H9 (cell line): ENCODE measurements at regions not wholly inside any gene's neighbourhood (a gene's known extent, or its start where the extent isn't known, plus 50 kb on each side); places are given as distances from the start of the nearest gene placed in this dataset.
A peak's percentile ranks its signal among the peaks of the same experiment; 100 is the strongest.

Source experiments
- DNase-seq: peaks from one replicate; pipeline ENCODE4 v3.0.0-alpha.2; 2017
- H2AFZ ChIP-seq: one replicate; pipeline ENCODE4 v1.6.1; 2013; ENCODE audit warnings: mild to moderate bottlenecking, low read length, control low read depth, moderate library complexity
- H2AK5ac ChIP-seq: 2 replicates; pipeline ENCODE4 v1.6.1; 2013; ENCODE audit warnings: low read length, control low read depth, mixed read lengths; ENCODE audit not compliant: insufficient read length
- H2BK120ac ChIP-seq: one replicate; pipeline ENCODE4 v1.6.1; 2013; ENCODE audit warnings: low read depth, mild to moderate bottlenecking, low read length, control low read depth, inconsistent platforms; ENCODE audit not compliant: poor library complexity, severe bottlenecking
- H2BK12ac ChIP-seq: 2 replicates; pipeline ENCODE4 v1.6.1; 2013; ENCODE audit warnings: low read length, control low read depth, mixed read lengths, low read depth; ENCODE audit not compliant: insufficient read length
- H2BK15ac ChIP-seq: 2 replicates; pipeline ENCODE4 v1.6.1; 2013; ENCODE audit warnings: low read depth, low read length, control low read depth
- H2BK20ac ChIP-seq: one replicate; pipeline ENCODE4 v1.6.1; 2013; ENCODE audit warnings: low read depth, mild to moderate bottlenecking, low read length, control low read depth, inconsistent platforms; ENCODE audit not compliant: poor library complexity, severe bottlenecking
- H2BK5ac ChIP-seq: 2 replicates; pipeline ENCODE4 v1.6.1; 2013; ENCODE audit warnings: low read length, control low read depth, mixed read lengths; ENCODE audit not compliant: insufficient read length
- H3K14ac ChIP-seq: 2 replicates; pipeline ENCODE4 v1.6.1; 2013; ENCODE audit warnings: low read length, control low read depth; ENCODE audit not compliant: insufficient read depth
- H3K18ac ChIP-seq: 2 replicates; pipeline ENCODE4 v1.6.1; 2013; ENCODE audit warnings: low read depth, mild to moderate bottlenecking, mixed read lengths, low read length, control low read depth; ENCODE audit not compliant: insufficient read length
- H3K23ac ChIP-seq: 2 replicates; pipeline ENCODE4 v1.6.1; 2013; ENCODE audit warnings: low read length, control low read depth, mixed read lengths, low read depth; ENCODE audit not compliant: insufficient read length
- H3K23me2 ChIP-seq: 2 replicates; pipeline ENCODE4 v1.6.1; 2013; ENCODE audit warnings: low read depth, mild to moderate bottlenecking, mixed read lengths, low read length, control low read depth; ENCODE audit not compliant: insufficient read length, poor library complexity, severe bottlenecking
- H3K27ac ChIP-seq: 2 replicates; pipeline ENCODE4 v1.5.1; 2013; ENCODE audit warnings: low read length, control low read depth, mixed read lengths, low read depth; ENCODE audit not compliant: insufficient read length
- H3K27me3 ChIP-seq: 2 replicates; pipeline ENCODE4 v1.6.1; 2013; ENCODE audit warnings: low read length, control low read depth, inconsistent platforms; ENCODE audit not compliant: insufficient read depth
- H3K4ac ChIP-seq: 2 replicates; pipeline ENCODE4 v1.6.1; 2013; ENCODE audit warnings: low read depth, mild to moderate bottlenecking, control low read depth, inconsistent platforms, low read length, moderate library complexity
- H3K4me1 ChIP-seq: 2 replicates; pipeline ENCODE4 v1.6.1; 2013; ENCODE audit warnings: low read length, control low read depth, inconsistent platforms; ENCODE audit not compliant: insufficient read depth
- H3K4me2 ChIP-seq: 2 replicates; pipeline ENCODE4 v1.6.1; 2013; ENCODE audit warnings: low read length, control low read depth, mixed read lengths; ENCODE audit not compliant: insufficient read length, insufficient read depth
- H3K56ac ChIP-seq: 2 replicates; pipeline ENCODE4 v1.6.1; 2013; ENCODE audit warnings: low read depth, mild to moderate bottlenecking, mixed read lengths, low read length, control low read depth; ENCODE audit not compliant: insufficient read length
- H3K79me1 ChIP-seq: 2 replicates; pipeline ENCODE4 v1.6.1; 2013; ENCODE audit warnings: low read depth, mild to moderate bottlenecking, moderate library complexity, low read length, control low read depth, inconsistent platforms; ENCODE audit not compliant: insufficient read depth, poor library complexity, severe bottlenecking
- H3K79me2 ChIP-seq: 2 replicates; pipeline ENCODE4 v1.6.1; 2013; ENCODE audit warnings: low read length, control low read depth, inconsistent platforms; ENCODE audit not compliant: insufficient read depth
- H3K9ac ChIP-seq: 2 replicates; pipeline ENCODE4 v1.6.1; 2013; ENCODE audit warnings: low read length, control low read depth, mixed read lengths; ENCODE audit not compliant: insufficient read length; ENCODE audit errors: extremely low read depth
- H3K9me3 ChIP-seq: one replicate; pipeline ENCODE4 v1.6.1; 2013; ENCODE audit warnings: low read depth, low read length, inconsistent platforms; ENCODE audit not compliant: control insufficient read depth
- H3T11ph ChIP-seq: one replicate; pipeline ENCODE4 v1.6.1; 2013; ENCODE audit warnings: mild to moderate bottlenecking, low read length, control low read depth, inconsistent platforms
- H4K20me1 ChIP-seq: one replicate; pipeline ENCODE4 v1.6.1; 2013; ENCODE audit not compliant: control insufficient read depth, insufficient read length, insufficient read depth
- H4K5ac ChIP-seq: 2 replicates; pipeline ENCODE4 v1.6.1; 2013; ENCODE audit warnings: low read depth, mild to moderate bottlenecking, mixed read lengths, low read length, control low read depth; ENCODE audit not compliant: insufficient read length
- H4K8ac ChIP-seq: replicated peaks from 2 replicates; pipeline ENCODE4 v1.6.1; 2013; ENCODE audit warnings: low read length, control low read depth, mixed read lengths, low read depth; ENCODE audit not compliant: insufficient read length
- H4K91ac ChIP-seq: 2 replicates; pipeline ENCODE4 v1.6.1; 2013; ENCODE audit warnings: low read depth, mild to moderate bottlenecking, moderate library complexity, mixed read lengths, low read length, control low read depth; ENCODE audit not compliant: insufficient read length
- H3K27ac Mint-ChIP-seq, 3 experiments: 2 replicates in 2 of 3; 3 replicates in 1 of 3; pipeline ENCODE4 v1.8.0; 2020 to 2021; ENCODE audit warnings: mixed read lengths in 3 of 3, mild to moderate bottlenecking in 1 of 3, moderate library complexity in 1 of 3
- H3K27me3 Mint-ChIP-seq: 2 replicates; pipeline ENCODE4 v1.8.0; 2021; ENCODE audit warnings: low read depth, mild to moderate bottlenecking, moderate library complexity, mixed read lengths
- H3K36me3 Mint-ChIP-seq, 3 experiments: 2 replicates in 2 of 3; 3 replicates in 1 of 3; pipeline ENCODE4 v1.8.0; 2020 to 2021; ENCODE audit warnings: low read depth in 3 of 3, mixed read lengths in 3 of 3; ENCODE audit not compliant: insufficient read depth in 1 of 3
- H3K4me1 Mint-ChIP-seq, 2 experiments: 2 replicates each; pipeline ENCODE4 v1.8.0; 2020; ENCODE audit warnings: mixed read lengths in 2 of 2
- H3K4me3 Mint-ChIP-seq, 2 experiments: 2 replicates in 1 of 2; 3 replicates in 1 of 2; pipeline ENCODE4 v1.8.0; 2020 to 2021; ENCODE audit warnings: mild to moderate bottlenecking in 2 of 2, mixed read lengths in 2 of 2, moderate library complexity in 1 of 2
- H3K9me3 Mint-ChIP-seq, 2 experiments: 2 replicates in 1 of 2; 3 replicates in 1 of 2; pipeline ENCODE4 v1.8.0; 2020; ENCODE audit warnings: mild to moderate bottlenecking in 2 of 2, mixed read lengths in 2 of 2, moderate library complexity in 1 of 2
- CTCF ChIP-seq: fragments of 200-600 bp; sonication (generic); conservative IDR thresholded peaks from 3 replicates; pipeline ENCODE4 v1.8.0; 2021; ENCODE audit warnings: antibody characterized with exemption, mild to moderate bottlenecking
- WGBS: extraction: QIAGEN DNeasy Blood & Tissue Kit; methylation state at CpG from one replicate; pipeline ENCODE4 v1.1.7; 2013; ENCODE audit warnings: missing lambda C conversion rate, low lambda C conversion rate, mixed read lengths; ENCODE audit not compliant: insufficient read length; ENCODE audit errors: extremely low coverage; 5-methylcytosine and 5-hydroxymethylcytosine counted together

GRCh38 chr14:104473244-104473565 is 106.4 kb upstream of the C14orf180 start:
- H2BK120ac ChIP-seq = no peak overlapping the region
- H3K27ac ChIP-seq = no peak overlapping the region
- H3K18ac ChIP-seq = no peak overlapping the region
- no peak overlapping the region for H2AK5ac ChIP-seq
- H3K27me3 ChIP-seq = no peaks in the 10 kb centered on the region
- H3T11ph ChIP-seq = no peak overlapping the region
- no peak overlapping the region for H2BK12ac ChIP-seq
- DNase-seq = peak; percentile 82
- no peak overlapping the region for H3K27ac Mint-ChIP-seq
- H4K91ac ChIP-seq = no peak overlapping the region
- H3K9me3 Mint-ChIP-seq = no peaks in the 10 kb centered on the region; a peak in 2 of 5 replicates
- no peaks in the 10 kb centered on the region for H4K20me1 ChIP-seq
- no peak overlapping the region for H3K4ac ChIP-seq
- no peaks in the 10 kb centered on the region for H3K79me2 ChIP-seq
- H3K27me3 Mint-ChIP-seq = peaks cover 7% of the 10 kb centered on the region
- no peak overlapping the region for H4K8ac ChIP-seq
- no peaks in the 10 kb centered on the region for H3K23me2 ChIP-seq
- peaks cover 0 to 10% of the 10 kb centered on the region in 2 experiments; a peak in 2 of 4 replicates for H3K4me1 Mint-ChIP-seq
- H3K14ac ChIP-seq = no peak overlapping the region
- H3K9ac ChIP-seq = no peak overlapping the region
- no peak overlapping the region for H2AFZ ChIP-seq
- H3K23ac ChIP-seq = no peak overlapping the region
- H3K4me3 Mint-ChIP-seq = no peak overlapping the region
- WGBS = no CpG with 5 or more reads among the region's 4 CpGs
- H2BK15ac ChIP-seq = no peak overlapping the region
- peak; percentile 55 for TF ChIP-seq CTCF
- no peak overlapping the region for H3K56ac ChIP-seq
- no peaks in the 10 kb centered on the region for H3K4me1 ChIP-seq
- H3K79me1 ChIP-seq = no peaks in the 10 kb centered on the region
- H3K36me3 Mint-ChIP-seq = peaks cover 0 to 2% (median 0%) of the 10 kb centered on the region in 3 experiments; a peak in 1 of 7 replicates
- no peak overlapping the region for H2BK20ac ChIP-seq
- no peak overlapping the region for H3K4me2 ChIP-seq
- no peak overlapping the region for H2BK5ac ChIP-seq
- no peaks in the 10 kb centered on the region for H3K9me3 ChIP-seq
- H4K5ac ChIP-seq = no peak overlapping the region
